Activated CD4-positive, alpha-beta T cell treated with anti-CD3 and anti-CD28 coated beads for 36 hours (primary cell): ENCODE measurements at regions not wholly inside any gene's neighbourhood (a gene's known extent, or its start where the extent isn't known, plus 50 kb on each side); places are given as distances from the start of the nearest gene placed in this dataset.
A peak's percentile ranks its signal among the peaks of the same experiment; 100 is the strongest.

Source experiments
- ATAC-seq: fragments of 200-7000 bp; cut with Tn5 transposase; one replicate; pipeline ENCODE4 v1.10.0; 2021; ENCODE audit warnings: mild to moderate bottlenecking, moderate library complexity
- CTCF ChIA-PET: fragments of 350-600 bp; sonication (Branson Sonifier 250); formaldehyde crosslinking; loops from one replicate; lab custom pipeline; 2021; ENCODE audit warnings: antibody characterized with exemption; lab: Charles Lee
- POLR2A ChIA-PET: fragments of 350-600 bp; sonication (Branson Sonifier 250); formaldehyde crosslinking; loops from one replicate; lab custom pipeline; 2021; ENCODE audit warnings: antibody characterized with exemption, inconsistent platforms; lab: Charles Lee
- DNase-seq: peaks from one replicate; pipeline ENCODE4 v3.0.0-alpha.2; 2020
- H3K27ac Mint-ChIP-seq: one replicate; pipeline ENCODE4 v1.8.0; 2021; ENCODE audit warnings: mixed read lengths
- H3K27me3 Mint-ChIP-seq: one replicate; pipeline ENCODE4 v1.8.0; 2021; ENCODE audit warnings: mixed read lengths
- H3K36me3 Mint-ChIP-seq: one replicate; pipeline ENCODE4 v1.8.0; 2021; ENCODE audit warnings: low read depth, mixed read lengths
- H3K4me1 Mint-ChIP-seq: one replicate; pipeline ENCODE4 v1.8.0; 2021; ENCODE audit warnings: mixed read lengths
- H3K4me3 Mint-ChIP-seq: one replicate; pipeline ENCODE4 v1.8.0; 2021; ENCODE audit warnings: mild to moderate bottlenecking, moderate library complexity, mixed read lengths
- H3K9me3 Mint-ChIP-seq: one replicate; pipeline ENCODE4 v1.8.0; 2021; ENCODE audit warnings: low read depth, mixed read lengths
- intact Hi-C, 2 experiments: fragments of 100-400 bp; cut with DNase I in 1 of 2; cut with micrococcal nuclease in 1 of 2; formaldehyde crosslinking; loops; one replicate each; pipeline versions ENCODE4 v1.14.2 to v1.15.1; 2022 to 2024; cut with DNase I, micrococcal nuclease

DNA sequence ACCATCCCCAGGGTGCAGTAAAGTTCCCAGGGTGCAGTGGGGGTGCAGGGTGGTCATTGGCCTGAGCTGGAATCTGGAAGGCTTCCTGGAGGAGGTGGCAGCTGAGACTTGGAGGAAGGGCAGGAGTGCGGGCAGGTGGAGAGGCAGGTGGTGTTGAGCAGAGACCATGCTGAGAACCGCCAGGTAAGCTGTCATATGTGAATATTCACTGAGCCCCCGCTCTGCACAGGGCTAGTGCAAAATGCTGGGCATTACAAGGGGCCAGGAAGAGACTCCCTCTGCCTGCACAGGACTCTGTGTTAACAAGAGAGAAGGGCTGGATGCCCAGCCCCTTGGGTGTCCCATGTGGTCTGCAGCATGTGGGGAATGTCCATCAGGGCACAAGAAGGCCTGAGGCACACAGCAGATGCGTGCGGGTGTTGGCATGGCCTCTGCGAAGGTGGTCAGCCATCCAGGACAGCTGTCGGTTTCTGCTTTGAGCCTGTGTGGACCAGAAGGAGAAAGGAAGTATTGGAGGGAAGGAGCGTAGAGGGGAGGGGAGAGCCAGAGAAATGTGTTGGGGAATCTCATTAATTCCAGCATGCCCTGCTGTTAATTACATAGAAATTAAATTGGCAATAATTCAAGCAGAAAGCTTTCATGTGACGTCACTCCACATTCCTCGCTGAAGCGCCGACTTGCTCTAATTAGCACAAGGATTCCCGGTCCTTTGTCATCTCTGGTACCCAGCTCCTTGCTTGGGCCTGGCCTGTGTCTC is 62.8 kb upstream of the OTOS start:
- peaks cover 2% of the 10 kb centered on the region for H3K36me3 Mint-ChIP-seq
- intact Hi-C loops = no loop called here
- ChIA-PET POLR2A (no interaction called here), CTCF (interaction anchor here (0.7 to 0.8 kb wide), 3 partner anchors 142 to 1258 kb away, joined by 3 to 4 read pairs (median 4); no protein-coding TSS in a partner anchor)
- peaks cover 1% of the 10 kb centered on the region for H3K9me3 Mint-ChIP-seq
- DNase-seq (no peak), ATAC-seq (no peak)
- no peak overlapping the region for H3K27ac Mint-ChIP-seq
- peaks cover 10% of the 10 kb centered on the region for H3K4me1 Mint-ChIP-seq
- H3K27me3 Mint-ChIP-seq = peaks cover 33% of the 10 kb centered on the region
- H3K4me3 Mint-ChIP-seq = no peak overlapping the region

DNA sequence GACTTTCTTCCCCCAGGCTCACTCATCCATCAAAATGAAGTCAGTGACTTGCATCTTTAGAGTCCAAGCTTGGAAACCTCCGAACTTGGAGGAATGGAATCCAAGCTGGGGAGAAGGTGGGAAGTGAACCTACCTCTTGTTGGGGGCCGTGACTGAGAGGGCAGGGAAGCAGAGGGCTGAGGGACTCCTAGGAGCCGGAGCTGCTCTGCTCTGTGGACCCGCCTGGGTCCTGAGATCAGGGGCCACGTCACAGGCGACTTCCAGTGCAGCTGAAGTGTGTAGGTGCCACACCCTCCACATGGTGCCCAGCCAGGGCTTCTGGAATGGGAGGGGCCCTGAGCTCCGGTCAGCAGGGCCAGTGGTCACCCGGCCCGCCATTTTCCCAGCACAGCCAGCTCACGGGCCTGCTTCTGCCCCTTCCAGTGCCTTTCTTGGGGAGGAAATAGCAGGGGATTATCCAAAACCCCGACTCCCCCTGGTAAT is 63.4 kb upstream of the OTOS start:
- CTCF ChIA-PET = interaction anchor here (0.8 kb wide), 2 partner anchors 142 to 1259 kb away, joined by 3 to 4 read pairs; no protein-coding TSS in a partner anchor
- intact Hi-C loops = no loop called here

DNA sequence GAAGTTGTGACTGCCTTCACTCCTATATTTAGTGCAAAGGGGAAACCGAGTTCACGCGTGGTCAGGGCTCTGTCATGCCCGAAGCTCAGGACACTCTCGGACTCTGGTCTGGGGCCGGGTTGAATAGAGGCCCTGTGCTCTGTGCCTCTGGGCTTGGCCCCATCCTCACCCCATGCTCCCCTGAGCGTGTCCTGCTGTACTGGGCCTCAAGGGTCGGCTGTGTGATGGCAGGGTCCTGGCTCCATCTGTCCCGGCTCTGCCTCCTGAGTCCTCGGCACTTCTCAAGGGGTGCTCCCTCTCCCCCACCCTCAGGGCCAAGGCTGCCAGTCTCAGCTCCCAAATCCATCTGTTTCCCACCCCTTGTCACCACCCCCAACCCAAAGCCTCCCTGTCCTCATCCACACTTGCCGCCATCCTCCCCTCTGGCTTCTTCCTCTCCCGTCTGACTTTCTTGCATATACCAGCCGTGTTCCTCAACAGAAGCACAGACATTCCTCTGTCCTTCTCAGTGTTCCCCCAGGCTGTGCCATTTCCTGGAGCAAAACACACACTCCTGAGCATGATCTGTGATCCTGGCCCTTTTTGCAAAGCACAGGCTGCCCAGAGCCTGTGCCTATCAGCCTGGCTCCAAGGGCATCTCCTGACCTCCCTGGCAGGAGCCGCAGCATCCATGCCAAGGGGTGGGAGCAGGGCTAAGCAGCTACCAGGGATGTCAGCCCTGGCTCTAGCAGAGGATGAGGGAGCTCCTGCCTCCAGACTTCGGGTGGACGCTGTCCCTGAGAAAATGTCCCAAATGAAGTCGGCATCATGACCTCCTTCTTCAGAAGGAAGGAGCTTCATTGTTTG is 64.2 kb upstream of the OTOS start:
- Mint-ChIP-seq H3K27ac (no peak overlapping the region), H3K36me3 (peaks cover 2% of the 10 kb centered on the region), H3K4me1 (peaks cover 10% of the 10 kb centered on the region), H3K9me3 (peaks cover 1% of the 10 kb centered on the region), H3K27me3 (peaks cover 33% of the 10 kb centered on the region), H3K4me3 (no peak overlapping the region)
- CTCF ChIA-PET = interaction anchor here (0.6 to 1.2 kb wide), 3 partner anchors 40 to 144 kb away, joined by 3 to 4 read pairs (median 4); no protein-coding TSS in a partner anchor
- DNase-seq (no peak), ATAC-seq (no peak)
- intact Hi-C loops = loop anchor here in 1 of 2 experiments (1.0 kb wide), 1 partner anchor 29 kb away; no protein-coding TSS in a partner anchor
- POLR2A ChIA-PET = interaction anchor here (0.7 kb wide), 1 partner anchor 222 kb away, joined by 3 read pairs; no protein-coding TSS in a partner anchor

More for the DNA sequence above, 63.4 kb upstream of the OTOS start:
- H3K36me3 Mint-ChIP-seq = peaks cover 2% of the 10 kb centered on the region
- no peak for ATAC-seq
- H3K27me3 Mint-ChIP-seq = peaks cover 33% of the 10 kb centered on the region
- H3K4me3 Mint-ChIP-seq = no peak overlapping the region
- H3K9me3 Mint-ChIP-seq = peaks cover 1% of the 10 kb centered on the region
- peaks cover 10% of the 10 kb centered on the region for H3K4me1 Mint-ChIP-seq
- no peak for DNase-seq
- POLR2A ChIA-PET = no interaction called here
- H3K27ac Mint-ChIP-seq = no peak overlapping the region

DNA sequence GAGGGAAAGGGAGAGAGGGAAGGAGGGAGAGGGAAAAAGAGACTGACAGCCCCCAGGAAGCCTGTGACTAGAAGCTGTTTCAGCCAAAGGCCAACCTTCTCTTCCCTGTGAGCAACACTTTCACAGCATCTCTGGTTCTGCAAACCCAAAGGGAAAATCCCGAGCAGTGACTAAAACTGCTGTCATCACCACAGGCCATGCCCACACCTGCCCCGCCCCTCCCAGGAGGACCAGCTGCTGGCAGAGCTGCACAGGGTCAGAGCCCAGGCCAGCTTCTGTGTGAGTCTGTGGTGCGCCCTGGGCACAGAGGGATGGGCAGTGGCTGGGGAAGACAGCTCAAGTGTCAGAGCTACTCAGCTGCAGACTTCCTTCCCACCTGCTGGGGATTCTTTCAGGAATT is 64.9 kb upstream of the OTOS start:
- ATAC-seq = peak; percentile 99
- Mint-ChIP-seq H3K27me3 (peaks cover 29% of the 10 kb centered on the region), H3K27ac (no peak overlapping the region), H3K4me1 (peaks cover 10% of the 10 kb centered on the region), H3K36me3 (peaks cover 2% of the 10 kb centered on the region), H3K4me3 (no peak overlapping the region), H3K9me3 (peaks cover 1% of the 10 kb centered on the region)
- ChIA-PET CTCF (interaction anchor here (0.5 to 1.2 kb wide), 5 partner anchors 22 to 144 kb away, joined by 3 to 6 read pairs (median 4); no protein-coding TSS in a partner anchor), POLR2A (interaction anchor here (0.6 to 0.7 kb wide), 2 partner anchors 221 to 233 kb away, joined by 3 read pairs; no protein-coding TSS in a partner anchor)
- peak; percentile 87 for DNase-seq
- intact Hi-C loops = loop anchor here in 1 of 2 experiments (1.0 kb wide), 1 partner anchor 28 kb away; no protein-coding TSS in a partner anchor

DNA sequence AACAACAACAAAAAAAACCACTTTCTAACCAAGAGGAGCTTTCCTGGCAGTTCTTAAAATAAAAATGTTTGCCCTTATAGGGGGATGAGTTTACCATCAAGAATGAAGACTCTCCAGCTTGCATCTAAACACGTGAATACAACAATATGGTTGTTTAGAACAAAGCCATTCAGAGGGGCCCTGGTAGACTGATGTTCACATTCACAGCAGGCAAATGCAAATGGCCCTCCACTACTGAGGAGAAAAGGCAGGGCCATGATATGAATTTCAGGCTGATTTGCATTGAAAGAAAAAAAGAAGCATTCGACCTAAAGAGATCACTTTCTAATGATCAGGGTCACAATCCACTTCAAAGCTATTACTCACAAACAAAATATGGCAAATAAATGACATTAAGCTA is 65.3 kb upstream of the OTOS start:
- intact Hi-C loops = loop anchor here in 1 of 2 experiments (1.0 kb wide), 1 partner anchor 28 kb away; no protein-coding TSS in a partner anchor
- CTCF ChIA-PET = interaction anchor here (0.5 to 1.2 kb wide), 4 partner anchors 22 to 145 kb away, joined by 3 to 6 read pairs (median 4); no protein-coding TSS in a partner anchor
- Mint-ChIP-seq H3K27me3 (peaks cover 29% of the 10 kb centered on the region), H3K4me3 (no peak overlapping the region), H3K9me3 (peaks cover 1% of the 10 kb centered on the region), H3K36me3 (peaks cover 2% of the 10 kb centered on the region), H3K4me1 (peaks cover 10% of the 10 kb centered on the region), H3K27ac (no peak overlapping the region)
- POLR2A ChIA-PET = interaction anchor here (0.6 to 0.7 kb wide), 3 partner anchors 22 to 233 kb away, joined by 3 read pairs; no protein-coding TSS in a partner anchor
- ATAC-seq (no peak), DNase-seq (no peak)

DNA sequence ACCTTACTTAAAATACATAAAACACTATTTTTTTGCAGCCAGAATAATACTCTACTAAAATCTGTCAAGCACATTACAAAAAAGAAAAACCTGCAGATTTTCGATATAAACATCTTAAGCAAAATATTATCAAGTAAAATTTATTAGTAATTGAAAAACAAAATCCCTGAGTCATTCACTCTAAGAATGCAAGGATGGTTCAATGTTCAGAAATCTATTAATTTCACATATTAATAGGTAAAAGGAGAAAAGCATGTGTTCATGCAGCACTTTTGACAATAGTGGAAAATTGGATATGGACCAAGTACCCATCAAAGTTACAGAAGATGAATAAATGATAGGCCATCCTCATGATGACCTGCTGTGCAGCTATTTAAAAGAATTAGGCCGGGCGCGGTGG is 66.2 kb upstream of the OTOS start:
- DNase-seq = no peak
- ChIA-PET CTCF (no interaction called here), POLR2A (no interaction called here)
- intact Hi-C loops = no loop called here
- peaks cover 24% of the 10 kb centered on the region for H3K27me3 Mint-ChIP-seq
- ATAC-seq = no peak
- no peak overlapping the region for H3K4me3 Mint-ChIP-seq
- H3K36me3 Mint-ChIP-seq = peaks cover 2% of the 10 kb centered on the region
- peaks cover 1% of the 10 kb centered on the region for H3K9me3 Mint-ChIP-seq
- no peak overlapping the region for H3K27ac Mint-ChIP-seq
- H3K4me1 Mint-ChIP-seq = peaks cover 10% of the 10 kb centered on the region

DNA sequence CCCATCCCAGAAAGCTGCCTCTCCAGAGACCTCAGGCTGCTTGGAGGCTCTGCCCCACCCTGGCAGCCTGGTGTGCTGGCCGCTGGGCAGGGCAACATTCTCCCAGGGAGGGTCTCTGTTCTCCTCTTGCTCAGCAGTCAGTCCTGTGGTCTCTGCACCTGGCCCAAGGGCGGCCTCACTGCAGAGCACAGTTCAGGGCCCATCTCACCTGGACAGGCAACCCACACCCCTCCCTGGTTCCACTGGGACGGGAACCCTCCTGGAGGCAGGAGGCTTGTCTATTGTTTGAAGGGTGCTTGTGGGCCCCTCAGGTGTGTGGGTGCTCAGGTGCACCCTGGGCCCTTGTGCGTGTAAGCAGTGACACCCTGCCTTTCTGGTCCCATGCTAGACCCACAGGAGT is 67.2 kb upstream of the OTOS start:
- no peak overlapping the region for H3K4me3 Mint-ChIP-seq
- intact Hi-C loops = no loop called here
- H3K36me3 Mint-ChIP-seq = peaks cover 2% of the 10 kb centered on the region
- no peak for ATAC-seq
- DNase-seq = no peak
- peaks cover 23% of the 10 kb centered on the region for H3K27me3 Mint-ChIP-seq
- CTCF ChIA-PET = no interaction called here
- H3K4me1 Mint-ChIP-seq = peaks cover 10% of the 10 kb centered on the region
- no peak overlapping the region for H3K27ac Mint-ChIP-seq
- H3K9me3 Mint-ChIP-seq = peaks cover 1% of the 10 kb centered on the region
- POLR2A ChIA-PET = no interaction called here

DNA sequence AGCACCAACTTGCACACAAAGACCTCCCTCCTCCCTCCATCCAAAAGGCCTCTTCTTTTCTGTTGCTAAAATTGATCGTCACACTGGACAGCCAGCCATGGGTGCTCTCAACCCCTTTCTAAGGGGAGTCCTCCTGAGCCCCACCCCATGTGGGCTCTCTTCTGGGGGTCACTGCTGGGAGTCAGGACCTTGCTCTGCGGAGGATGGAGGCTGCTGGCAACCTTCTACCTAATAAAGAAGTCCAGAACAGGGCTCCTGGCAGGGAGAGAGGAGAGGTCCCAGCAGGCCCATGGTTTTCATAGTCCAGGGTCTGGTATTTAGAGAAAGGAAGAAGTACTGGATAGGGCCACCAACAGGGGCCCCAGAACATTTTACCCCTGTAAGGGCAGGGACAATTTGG is 67.6 kb upstream of the OTOS start:
- no peak overlapping the region for H3K27ac Mint-ChIP-seq
- H3K4me3 Mint-ChIP-seq = no peak overlapping the region
- ChIA-PET POLR2A (no interaction called here), CTCF (no interaction called here)
- DNase-seq = no peak
- ATAC-seq = no peak
- peaks cover 10% of the 10 kb centered on the region for H3K4me1 Mint-ChIP-seq
- H3K27me3 Mint-ChIP-seq = peaks cover 19% of the 10 kb centered on the region
- peaks cover 1% of the 10 kb centered on the region for H3K9me3 Mint-ChIP-seq
- intact Hi-C loops = no loop called here
- peaks cover 2% of the 10 kb centered on the region for H3K36me3 Mint-ChIP-seq

DNA sequence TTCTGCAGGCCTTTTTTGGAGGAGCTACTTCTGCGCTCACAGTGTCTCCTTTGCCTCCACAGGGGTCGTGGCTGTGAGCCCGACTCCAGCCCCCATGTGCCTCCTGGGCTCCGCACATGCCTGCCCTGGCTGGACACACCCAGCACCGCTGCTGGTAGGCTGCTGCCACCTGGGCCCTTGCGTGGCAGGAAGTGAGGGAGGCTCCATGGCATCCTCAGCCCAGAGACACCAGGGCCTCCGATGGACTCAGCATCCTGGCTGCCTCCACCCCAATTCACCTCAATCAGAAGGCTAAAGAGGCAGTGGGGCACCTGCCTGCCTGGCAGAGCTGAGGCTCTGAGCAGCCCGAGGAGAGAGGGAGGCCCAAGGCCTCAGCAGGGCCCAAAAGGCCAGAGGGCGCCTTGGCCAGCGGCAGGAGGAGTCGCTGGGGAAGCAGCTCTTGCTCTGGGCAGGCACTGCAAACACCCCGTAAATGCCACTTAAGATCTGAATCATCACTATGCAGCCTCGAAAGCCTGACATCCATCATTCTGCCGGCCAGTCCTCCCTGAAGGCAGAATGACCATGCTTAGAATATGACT is 68.3 kb upstream of the OTOS start:
- Mint-ChIP-seq H3K4me3 (no peak overlapping the region), H3K9me3 (peaks cover 1% of the 10 kb centered on the region), H3K36me3 (peaks cover 2% of the 10 kb centered on the region), H3K27ac (no peak overlapping the region), H3K4me1 (peaks cover 10% of the 10 kb centered on the region), H3K27me3 (peaks cover 16% of the 10 kb centered on the region)
- DNase-seq (no peak), ATAC-seq (no peak)
- ChIA-PET CTCF (no interaction called here), POLR2A (no interaction called here)
- intact Hi-C loops = no loop called here

DNA sequence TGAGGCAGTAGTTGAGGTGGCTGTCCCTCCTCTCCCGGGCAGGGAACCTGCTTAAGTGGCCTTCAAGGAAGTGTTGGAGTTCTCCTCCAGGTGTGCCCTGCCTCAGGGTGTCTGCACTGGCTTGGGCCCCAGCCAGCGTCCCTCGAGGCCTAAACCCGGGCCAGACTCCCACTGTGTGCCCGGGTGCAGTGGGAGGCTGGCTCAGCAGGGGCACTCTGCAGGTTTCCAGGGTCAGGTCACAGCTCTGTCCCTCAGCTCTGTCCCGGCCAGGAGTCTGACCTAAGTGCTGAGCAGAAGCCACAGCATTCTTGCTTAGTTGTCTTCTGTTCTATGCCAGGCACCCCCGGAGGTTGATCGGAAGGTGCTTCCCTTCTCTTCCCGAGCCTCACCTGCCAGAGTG is 69.0 kb upstream of the OTOS start:
- H3K4me1 Mint-ChIP-seq = peaks cover 10% of the 10 kb centered on the region
- ChIA-PET CTCF (no interaction called here), POLR2A (interaction anchor here (0.5 kb wide), 1 partner anchor 1832 kb away, joined by 3 read pairs; no protein-coding TSS in a partner anchor)
- no peak overlapping the region for H3K27ac Mint-ChIP-seq
- peaks cover 13% of the 10 kb centered on the region for H3K27me3 Mint-ChIP-seq
- no peak overlapping the region for H3K4me3 Mint-ChIP-seq
- peaks cover 2% of the 10 kb centered on the region for H3K36me3 Mint-ChIP-seq
- DNase-seq (no peak), ATAC-seq (no peak)
- intact Hi-C loops = no loop called here
- peaks cover 1% of the 10 kb centered on the region for H3K9me3 Mint-ChIP-seq
